ENCODE measurements at regions not wholly inside any gene's neighbourhood (a gene's known extent, or its start where the extent isn't known, plus 50 kb on each side); places are given as distances from the start of the nearest gene placed in this dataset.

GRCh38 chr2:146048141-146048540 lies 1528.2 kb upstream of the ZEB2 start:
- no peak for DNase-seq (ENCODE audit: low read depth in 2 of 2)

- no peak for DNase-seq (ENCODE audit: low read depth in 2 of 2)
Measured at GRCh38 chr2:146041274-146041910, 1521.5 kb upstream of the ZEB2 start.

GRCh38 chr2:146040051-146040450 lies 1520.1 kb upstream of the ZEB2 start:
- DNase-seq (ENCODE audit: low read depth in 2 of 2), result no peak

GRCh38 chr2:146038014-146038413 lies 1518.1 kb upstream of the ZEB2 start:
- DNase-seq (ENCODE audit: low read depth in 2 of 2), result no peak

- no peak for DNase-seq (ENCODE audit: low read depth in 2 of 2)
Measured at GRCh38 chr2:146037334-146037870, 1517.5 kb upstream of the ZEB2 start.

- no peak for DNase-seq (ENCODE audit: low read depth in 2 of 2)
Measured at GRCh38 chr2:146031158-146031557, 1511.2 kb upstream of the ZEB2 start.

GRCh38 chr2:146027156-146027555 lies 1507.2 kb upstream of the ZEB2 start:
- no peak for DNase-seq (ENCODE audit: low read depth in 2 of 2)

- no peak for DNase-seq (ENCODE audit: low read depth in 2 of 2)
Measured at GRCh38 chr2:146025519-146025918, 1505.6 kb upstream of the ZEB2 start.

- no peak for DNase-seq (ENCODE audit: low read depth in 2 of 2)
Measured at GRCh38 chr2:146024212-146024743, 1504.4 kb upstream of the ZEB2 start.

- no peak for DNase-seq (ENCODE audit: low read depth in 2 of 2)
Measured at GRCh38 chr2:146004462-146004861, 1484.5 kb upstream of the ZEB2 start.

GRCh38 chr2:146003337-146003736 lies 1483.4 kb upstream of the ZEB2 start:
- no peak for DNase-seq (ENCODE audit: low read depth in 2 of 2)

GRCh38 chr2:145994910-145995309 lies 1475.0 kb upstream of the ZEB2 start:
- no peak for DNase-seq (ENCODE audit: low read depth in 2 of 2)

GRCh38 chr2:145992572-145992971 lies 1472.7 kb upstream of the ZEB2 start:
- DNase-seq (ENCODE audit: low read depth in 2 of 2), result no peak

- DNase-seq (ENCODE audit: low read depth in 2 of 2), result no peak
Measured at GRCh38 chr2:145987793-145988192, 1467.9 kb upstream of the ZEB2 start.

GRCh38 chr2:145985517-145985916 lies 1465.6 kb upstream of the ZEB2 start:
- no peak for DNase-seq (ENCODE audit: low read depth in 2 of 2)

GRCh38 chr2:145984580-145984979 lies 1464.7 kb upstream of the ZEB2 start:
- peak in 1 of 2 donors; percentile 71 for DNase-seq (ENCODE audit: low read depth in 2 of 2)

GRCh38 chr2:145980318-145980717 lies 1460.4 kb upstream of the ZEB2 start:
- DNase-seq (ENCODE audit: low read depth in 2 of 2), result no peak

GRCh38 chr2:145975406-145975805 lies 1455.5 kb upstream of the ZEB2 start:
- DNase-seq (ENCODE audit: low read depth in 2 of 2), result no peak

GRCh38 chr2:145961846-145962245 lies 1441.9 kb upstream of the ZEB2 start:
- no peak for DNase-seq (ENCODE audit: low read depth in 2 of 2)

- DNase-seq (ENCODE audit: low read depth in 2 of 2), result no peak
Measured at GRCh38 chr2:145960479-145961163, 1440.7 kb upstream of the ZEB2 start.

GRCh38 chr2:145958611-145959010 lies 1438.7 kb upstream of the ZEB2 start:
- DNase-seq (ENCODE audit: low read depth in 2 of 2), result no peak

GRCh38 chr2:145957929-145958328 lies 1438.0 kb upstream of the ZEB2 start:
- no peak for DNase-seq (ENCODE audit: low read depth in 2 of 2)

- DNase-seq (ENCODE audit: low read depth in 2 of 2), result no peak
Measured at GRCh38 chr2:145939949-145940348, 1420.0 kb upstream of the ZEB2 start.

All from dermis microvascular lymphatic vessel endothelial cell (primary cell).